H1 (cell line): ENCODE measurements at regions not wholly inside any gene's neighbourhood (a gene's known extent, or its start where the extent isn't known, plus 50 kb on each side); places are given as distances from the start of the nearest gene placed in this dataset.

Experiments
- BRCA1 ChIP-seq: IDR thresholded peaks from 2 replicates; pipeline ENCODE4 v1.6.1; 2012; ENCODE audit warnings: low read depth, low read length, improper control_type of control experiment
- CHD2 ChIP-seq: IDR thresholded peaks from 2 replicates; pipeline ENCODE4 v1.6.1; 2012; ENCODE audit warnings: low read length, improper control_type of control experiment
- EZH2 ChIP-seq: fragments of 200-600 bp; sonication (generic); IDR thresholded peaks from 2 replicates; pipeline ENCODE4 v1.7.1; 2012; ENCODE audit warnings: low read depth, mild to moderate bottlenecking, moderate library complexity, low read length, inconsistent platforms; ENCODE audit not compliant: severe bottlenecking
- POLR2A ChIP-seq, 2 experiments: IDR thresholded peaks; 1 replicate in 1 of 2; 2 replicates in 1 of 2; pipeline ENCODE4 v1.6.1; 2011; ENCODE audit warnings: low read depth in 2 of 2, low read length in 2 of 2, mild to moderate bottlenecking in 2 of 2; ENCODE audit errors: control extremely low read depth in 1 of 2
- POLR2AphosphoS5 ChIP-seq: IDR thresholded peaks from 2 replicates; pipeline ENCODE4 v1.6.1; 2011; ENCODE audit warnings: low read depth, low read length
- POU5F1 ChIP-seq: IDR thresholded peaks from 2 replicates; pipeline ENCODE4 v1.6.1; 2011; ENCODE audit warnings: low read depth, mild to moderate bottlenecking, low read length, moderate library complexity
- SRF ChIP-seq: IDR thresholded peaks from 2 replicates; pipeline ENCODE4 v1.6.1; 2011; ENCODE audit warnings: mild to moderate bottlenecking, low read depth, low read length, moderate library complexity
- TF ChIP-seq, protein P1 (sequence below), 3 experiments: IDR thresholded peaks; 1 replicate in 2 of 3; 2 replicates in 1 of 3; pipeline versions ENCODE4 v1.5.1 to v1.6.1; 2011; ENCODE audit warnings: low read length in 3 of 3, mild to moderate bottlenecking in 3 of 3, inconsistent platforms in 2 of 3, low read depth in 1 of 3, moderate library complexity in 1 of 3; ENCODE audit not compliant: insufficient read depth in 1 of 3; ENCODE audit errors: control extremely low read depth in 1 of 3

DNA sequence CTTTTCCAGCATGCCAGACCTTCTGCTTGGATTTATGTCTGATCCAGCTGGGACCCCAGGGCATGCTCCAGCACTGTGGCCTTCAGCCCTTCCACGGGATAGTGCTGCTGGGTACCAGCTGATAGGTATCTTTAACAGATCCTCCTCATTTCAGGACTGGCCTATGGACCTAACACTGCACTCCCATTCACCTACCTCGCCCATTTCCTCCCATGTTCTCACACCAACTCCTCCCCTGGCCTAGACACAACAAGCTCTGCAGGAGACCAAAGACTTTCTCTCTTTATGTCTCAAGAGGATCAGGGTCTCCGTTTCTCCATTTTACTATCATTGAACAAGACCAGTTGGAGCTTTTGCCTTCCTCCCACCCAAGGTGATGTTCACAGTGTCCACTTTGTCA is 140.0 kb upstream of the TMCC3 start:
- TF ChIP-seq POLR2AphosphoS5 (no peak), EZH2 (no peak), CHD2 (no peak), POU5F1 (no peak), POLR2A (IDR thresholded peaks at IDR 0.05; ENCODE audit: control extremely low read depth in 1 of 2, low read depth in 2 of 2, low read length in 2 of 2) (no peak), SRF (no peak), BRCA1 (no peak)
- TF ChIP-seq, protein P1, sequence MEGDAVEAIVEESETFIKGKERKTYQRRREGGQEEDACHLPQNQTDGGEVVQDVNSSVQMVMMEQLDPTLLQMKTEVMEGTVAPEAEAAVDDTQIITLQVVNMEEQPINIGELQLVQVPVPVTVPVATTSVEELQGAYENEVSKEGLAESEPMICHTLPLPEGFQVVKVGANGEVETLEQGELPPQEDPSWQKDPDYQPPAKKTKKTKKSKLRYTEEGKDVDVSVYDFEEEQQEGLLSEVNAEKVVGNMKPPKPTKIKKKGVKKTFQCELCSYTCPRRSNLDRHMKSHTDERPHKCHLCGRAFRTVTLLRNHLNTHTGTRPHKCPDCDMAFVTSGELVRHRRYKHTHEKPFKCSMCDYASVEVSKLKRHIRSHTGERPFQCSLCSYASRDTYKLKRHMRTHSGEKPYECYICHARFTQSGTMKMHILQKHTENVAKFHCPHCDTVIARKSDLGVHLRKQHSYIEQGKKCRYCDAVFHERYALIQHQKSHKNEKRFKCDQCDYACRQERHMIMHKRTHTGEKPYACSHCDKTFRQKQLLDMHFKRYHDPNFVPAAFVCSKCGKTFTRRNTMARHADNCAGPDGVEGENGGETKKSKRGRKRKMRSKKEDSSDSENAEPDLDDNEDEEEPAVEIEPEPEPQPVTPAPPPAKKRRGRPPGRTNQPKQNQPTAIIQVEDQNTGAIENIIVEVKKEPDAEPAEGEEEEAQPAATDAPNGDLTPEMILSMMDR (IDR thresholded peaks at IDR 0.05; ENCODE audit: control extremely low read depth in 1 of 3, insufficient read depth in 1 of 3, low read depth in 1 of 3, low read length in 3 of 3), result no peak
